ENCODE measurements at regions not wholly inside any gene's neighbourhood (a gene's known extent, or its start where the extent isn't known, plus 50 kb on each side); places are given as distances from the start of the nearest gene placed in this dataset.

- in situ Hi-C loops (cut with HindIII; ENCODE audit: low sequenced_read_pairs), result no loop called here
These were observed 663.7 kb downstream of the PTPRC start for GRCh38 chr1:199302554-199302953.

- in situ Hi-C loops (cut with HindIII; ENCODE audit: low sequenced_read_pairs), result no loop called here
These were observed 664.2 kb downstream of the PTPRC start for GRCh38 chr1:199303035-199303434.

- in situ Hi-C loops (cut with HindIII; ENCODE audit: low sequenced_read_pairs), result no loop called here
These were observed 666.2 kb downstream of the PTPRC start for GRCh38 chr1:199305053-199305452.

- in situ Hi-C loops (cut with HindIII; ENCODE audit: low sequenced_read_pairs), result no loop called here
These were observed 668.8 kb downstream of the PTPRC start for GRCh38 chr1:199307496-199308264.

GRCh38 chr1:199308349-199308846 is 669.6 kb downstream of the PTPRC start:
- in situ Hi-C loops (cut with HindIII; ENCODE audit: low sequenced_read_pairs), result no loop called here

- in situ Hi-C loops (cut with HindIII; ENCODE audit: low sequenced_read_pairs), result no loop called here
These were observed 671.9 kb downstream of the PTPRC start for GRCh38 chr1:199310708-199311107.

GRCh38 chr1:199311478-199312262 is 672.8 kb downstream of the PTPRC start:
- in situ Hi-C loops (cut with HindIII; ENCODE audit: low sequenced_read_pairs), result no loop called here

GRCh38 chr1:199312626-199313025 is 673.8 kb downstream of the PTPRC start:
- in situ Hi-C loops (cut with HindIII; ENCODE audit: low sequenced_read_pairs), result no loop called here

GRCh38 chr1:199313444-199313843 is 674.6 kb downstream of the PTPRC start:
- in situ Hi-C loops (cut with HindIII; ENCODE audit: low sequenced_read_pairs), result no loop called here

- in situ Hi-C loops (cut with HindIII; ENCODE audit: low sequenced_read_pairs), result no loop called here
These were observed 680.5 kb downstream of the PTPRC start for GRCh38 chr1:199319341-199319740.

- in situ Hi-C loops (cut with HindIII; ENCODE audit: low sequenced_read_pairs), result no loop called here
These were observed 683.4 kb downstream of the PTPRC start for GRCh38 chr1:199322278-199322677.

- in situ Hi-C loops (cut with HindIII; ENCODE audit: low sequenced_read_pairs), result no loop called here
These were observed 694.3 kb upstream of the NR5A2 start for GRCh38 chr1:199333180-199333579.

- in situ Hi-C loops (cut with HindIII; ENCODE audit: low sequenced_read_pairs), result no loop called here
These were observed 692.0 kb upstream of the NR5A2 start for GRCh38 chr1:199335496-199335895.

GRCh38 chr1:199336745-199337640 is 690.5 kb upstream of the NR5A2 start:
- in situ Hi-C loops (cut with HindIII; ENCODE audit: low sequenced_read_pairs), result no loop called here

- in situ Hi-C loops (cut with HindIII; ENCODE audit: low sequenced_read_pairs), result no loop called here
These were observed 688.8 kb upstream of the NR5A2 start for GRCh38 chr1:199338760-199339159.

GRCh38 chr1:199352351-199352750 is 675.2 kb upstream of the NR5A2 start:
- in situ Hi-C loops (cut with HindIII; ENCODE audit: low sequenced_read_pairs), result no loop called here

GRCh38 chr1:199353906-199354305 is 673.6 kb upstream of the NR5A2 start:
- in situ Hi-C loops (cut with HindIII; ENCODE audit: low sequenced_read_pairs), result no loop called here

GRCh38 chr1:199356561-199356960 is 670.9 kb upstream of the NR5A2 start:
- in situ Hi-C loops (cut with HindIII; ENCODE audit: low sequenced_read_pairs), result no loop called here

- in situ Hi-C loops (cut with HindIII; ENCODE audit: low sequenced_read_pairs), result no loop called here
These were observed 669.9 kb upstream of the NR5A2 start for GRCh38 chr1:199357599-199357998.

- in situ Hi-C loops (cut with HindIII; ENCODE audit: low sequenced_read_pairs), result no loop called here
These were observed 664.5 kb upstream of the NR5A2 start for GRCh38 chr1:199362996-199363395.

- in situ Hi-C loops (cut with HindIII; ENCODE audit: low sequenced_read_pairs), result no loop called here
These were observed 654.4 kb upstream of the NR5A2 start for GRCh38 chr1:199373139-199373538.
